GM21825 (cell line): ENCODE measurements at regions not wholly inside any gene's neighbourhood (a gene's known extent, or its start where the extent isn't known, plus 50 kb on each side); places are given as distances from the start of the nearest gene placed in this dataset.
"Not testable (repeated sequence)": the region's sequence is repeated elsewhere in the genome, so short reads cannot be mapped to it uniquely, and the experiment has no call there.

Experiments used
- ATAC-seq: cut with Tn5 transposase; IDR thresholded peaks from one replicate; pipeline ENCODE4 v1.9.1; 2021; ENCODE audit warnings: mild to moderate bottlenecking, moderate library complexity; ENCODE audit not compliant: unreplicated experiment

DNA sequence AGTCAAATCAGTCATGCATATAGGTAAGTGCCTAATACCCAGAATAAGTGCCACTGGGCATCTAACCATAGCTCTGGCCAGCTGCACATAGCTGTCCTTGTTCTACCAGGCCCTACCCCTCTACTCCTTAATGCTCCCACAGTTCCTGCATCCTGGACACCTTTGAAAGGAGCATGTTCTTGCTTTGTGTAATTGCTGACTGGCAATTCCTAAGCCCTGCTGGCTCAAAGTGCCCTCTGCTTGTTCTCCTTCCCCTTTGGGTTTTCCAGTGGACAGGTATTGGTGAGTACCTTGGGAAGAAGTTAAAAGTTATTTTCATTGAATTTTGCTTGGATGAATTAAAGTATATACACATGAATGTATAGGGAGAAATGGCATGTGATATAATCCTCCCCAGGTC is 516.4 kb downstream of the ETNK1 start:
- no peak for ATAC-seq

- ATAC-seq = not testable (repeated sequence)
These were observed 521.1 kb downstream of the ETNK1 start for GRCh38 chr12:23146070-23146469.

DNA sequence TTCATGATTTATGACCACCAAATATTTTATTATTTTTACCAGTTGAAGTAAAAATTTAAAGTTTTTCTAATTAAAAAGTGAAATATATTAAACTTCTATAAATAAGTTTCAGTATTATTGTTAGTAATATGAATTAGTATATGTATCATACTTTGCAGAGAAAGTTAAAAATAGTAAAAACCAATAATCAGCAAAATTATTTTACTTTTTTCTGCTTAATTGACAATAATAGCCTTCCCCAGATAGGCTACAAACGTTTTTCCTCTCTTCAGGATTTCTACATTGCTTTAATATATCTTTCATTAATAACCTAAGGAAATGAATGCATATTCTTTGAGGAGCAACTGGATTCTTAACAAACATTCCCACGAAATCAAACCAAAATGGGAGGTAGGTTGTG is 543.5 kb downstream of the ETNK1 start:
- ATAC-seq = no peak

DNA sequence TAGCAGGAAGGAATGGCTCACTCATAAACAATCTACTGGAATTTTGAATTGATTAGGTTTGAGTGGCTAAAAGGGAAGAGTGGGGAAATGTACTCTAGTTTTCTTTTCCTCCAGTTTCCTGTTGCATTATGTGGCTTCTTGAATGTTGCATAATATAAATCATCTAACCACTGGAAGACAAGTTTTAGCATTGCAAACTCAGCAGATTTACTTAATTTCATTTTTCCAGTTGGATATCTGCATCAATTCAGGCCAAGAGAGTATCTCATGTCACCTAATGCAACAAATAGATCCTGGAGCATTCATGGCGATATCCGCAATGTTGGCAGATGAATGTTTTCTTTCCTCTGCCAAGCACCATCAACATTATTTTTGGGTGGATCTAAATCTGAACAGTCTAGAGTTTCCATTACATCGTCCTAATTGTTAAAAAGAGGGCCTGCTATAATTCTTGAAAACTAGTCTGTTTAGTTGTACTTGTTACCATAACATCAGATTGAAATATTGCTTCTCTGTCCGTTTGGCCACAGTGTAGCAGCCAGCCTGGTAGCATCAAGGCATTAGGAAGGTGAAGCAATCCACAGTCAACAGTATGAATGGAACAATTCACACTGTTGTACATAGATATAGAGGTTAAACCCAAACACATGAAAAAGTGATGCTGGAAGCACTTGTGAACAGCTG is 544.2 kb downstream of the ETNK1 start:
- ATAC-seq = no peak

DNA sequence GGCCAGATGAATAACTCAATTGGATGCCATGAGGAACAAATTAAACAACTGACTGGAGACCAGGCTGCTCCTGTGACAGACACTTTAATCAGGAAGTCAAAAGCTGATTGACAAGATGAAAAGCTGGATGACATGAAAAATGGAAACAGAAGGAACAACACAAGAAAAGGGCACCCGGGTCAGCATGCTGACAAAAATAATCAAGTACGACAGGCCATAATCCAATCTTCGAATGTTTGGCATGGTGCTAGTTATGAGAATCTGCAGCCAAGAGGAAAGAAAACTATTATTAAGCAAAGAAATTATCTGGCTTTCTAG is 544.7 kb downstream of the ETNK1 start:
- no peak for ATAC-seq

DNA sequence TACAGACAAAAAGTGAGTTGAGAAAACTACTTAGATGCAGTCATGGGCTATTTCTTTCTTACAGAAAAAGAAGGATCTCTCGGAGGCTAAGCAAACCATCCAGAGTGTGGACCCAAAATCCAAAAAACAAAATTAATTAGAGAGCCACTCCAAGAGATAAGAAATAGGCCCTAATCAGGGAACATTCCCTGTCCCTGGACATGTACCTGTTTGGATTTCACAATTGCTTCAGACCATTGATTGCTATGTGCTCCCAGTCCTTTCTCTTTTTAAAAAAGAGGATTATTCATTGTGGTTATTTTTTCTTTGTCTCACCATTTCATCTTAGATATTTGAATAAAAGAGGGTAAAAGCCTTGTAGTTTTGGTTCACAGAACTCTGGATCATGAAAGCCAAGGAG is 549.9 kb downstream of the ETNK1 start:
- ATAC-seq = no peak

DNA sequence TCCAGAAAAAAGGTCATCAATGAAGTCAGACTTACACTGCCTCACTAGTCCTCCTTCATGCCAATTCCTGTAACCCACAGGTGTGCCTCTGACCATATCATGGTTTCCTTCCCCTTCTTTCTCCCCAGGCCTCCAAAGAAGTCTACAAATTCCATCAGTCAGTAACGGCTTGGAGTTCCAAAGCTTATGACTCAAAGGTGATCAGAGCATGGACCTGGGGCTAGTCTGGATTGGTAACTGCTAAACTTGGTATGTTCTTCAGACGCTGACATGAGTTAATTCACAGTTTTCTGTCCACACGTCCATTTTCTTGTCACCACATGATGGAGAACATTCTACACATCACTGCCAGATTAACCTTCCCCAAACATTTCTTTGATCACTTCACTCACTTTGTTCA is 560.4 kb downstream of the ETNK1 start:
- ATAC-seq = no peak

GRCh38 chr12:23186950-23187349 is 562.0 kb downstream of the ETNK1 start:
- ATAC-seq = no peak

GRCh38 chr12:23193552-23193951 is 568.6 kb downstream of the ETNK1 start:
- ATAC-seq = no peak

DNA sequence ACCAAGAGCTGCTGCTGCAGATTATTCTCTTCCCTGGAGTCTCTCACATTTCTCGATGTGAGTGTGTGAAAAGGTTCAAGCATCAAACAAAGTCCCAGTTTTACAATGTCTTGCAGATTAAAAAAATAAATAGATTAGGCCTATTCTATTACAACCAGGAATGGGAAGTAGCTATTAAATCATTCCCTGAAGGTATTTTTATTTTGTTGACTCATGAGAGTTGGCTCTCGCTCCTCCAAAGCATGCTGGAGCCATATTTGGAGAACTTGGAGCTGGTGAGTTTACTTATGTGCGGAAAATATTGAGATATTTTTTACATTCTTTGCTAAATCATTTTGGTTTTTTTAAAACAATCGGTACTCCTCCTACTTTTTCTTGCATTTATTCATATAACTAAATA is 572.3 kb downstream of the ETNK1 start:
- ATAC-seq = no peak

- no peak for ATAC-seq
These were observed 577.8 kb downstream of the ETNK1 start for GRCh38 chr12:23202728-23203127.

DNA sequence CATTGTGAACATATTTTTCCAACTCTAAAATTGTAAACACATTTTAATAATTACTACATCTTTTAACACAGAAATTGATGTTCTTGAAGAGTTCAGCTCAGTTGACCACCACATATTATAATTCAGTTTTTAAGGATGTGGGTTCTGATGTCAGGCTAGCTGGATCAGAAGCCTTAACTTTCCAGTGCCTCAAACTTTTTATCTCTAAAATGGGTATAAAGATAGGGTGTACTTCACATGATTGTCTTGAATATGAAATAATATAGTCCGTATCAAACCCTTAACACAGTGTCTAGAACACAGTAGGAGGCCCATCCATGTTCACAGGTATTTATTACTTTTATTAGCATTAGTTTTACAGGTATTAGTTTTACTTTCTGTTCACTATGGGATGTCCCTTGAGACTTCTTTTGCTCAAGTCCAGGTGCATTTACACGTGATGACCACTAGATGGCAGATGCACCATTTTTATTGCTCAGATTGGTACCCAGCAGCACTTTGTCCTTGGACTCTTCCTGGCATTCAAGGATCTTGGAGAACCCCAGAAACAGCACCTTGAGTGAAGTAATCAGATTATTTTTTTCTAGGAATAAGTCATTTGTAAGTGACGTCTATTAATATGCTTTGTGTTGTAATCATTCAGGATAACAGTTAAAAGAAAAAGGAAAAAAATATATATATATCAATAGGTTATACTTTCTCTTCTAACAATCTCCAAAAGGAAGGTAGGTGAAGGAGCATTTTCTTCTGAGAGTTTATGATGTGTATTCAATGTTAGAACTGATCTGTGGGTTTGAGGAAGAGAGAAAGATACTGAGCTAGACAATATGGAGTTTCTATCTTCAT is 580.2 kb downstream of the ETNK1 start:
- ATAC-seq = peak; percentile 90

GRCh38 chr12:23209793-23210192 is 584.8 kb downstream of the ETNK1 start:
- no peak for ATAC-seq

- ATAC-seq = no peak
These were observed 585.6 kb downstream of the ETNK1 start for GRCh38 chr12:23210573-23210972.

- no peak for ATAC-seq
These were observed 586.7 kb downstream of the ETNK1 start for GRCh38 chr12:23211384-23212320.

DNA sequence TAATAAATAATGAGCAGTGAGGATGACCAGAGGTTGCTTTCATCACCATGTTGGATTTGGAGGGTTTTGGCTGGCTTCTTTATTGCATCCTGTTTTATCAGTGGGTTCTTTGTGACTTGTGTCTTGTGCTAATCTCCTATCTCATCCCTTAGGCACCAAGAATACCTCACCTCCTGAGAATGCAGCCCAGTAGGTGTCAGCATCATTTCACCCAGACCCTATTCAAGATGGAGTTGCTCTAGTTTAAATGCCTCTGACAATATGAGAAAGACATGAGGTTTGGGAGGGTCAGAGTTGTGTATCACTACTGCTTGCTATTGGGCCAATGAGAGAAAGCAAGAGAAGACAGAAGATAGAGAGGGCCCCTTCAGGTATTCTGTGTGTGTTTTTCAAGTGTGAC is 592.2 kb downstream of the ETNK1 start:
- ATAC-seq = no peak

- ATAC-seq = no peak
These were observed 592.7 kb downstream of the ETNK1 start for GRCh38 chr12:23217667-23218066.

DNA sequence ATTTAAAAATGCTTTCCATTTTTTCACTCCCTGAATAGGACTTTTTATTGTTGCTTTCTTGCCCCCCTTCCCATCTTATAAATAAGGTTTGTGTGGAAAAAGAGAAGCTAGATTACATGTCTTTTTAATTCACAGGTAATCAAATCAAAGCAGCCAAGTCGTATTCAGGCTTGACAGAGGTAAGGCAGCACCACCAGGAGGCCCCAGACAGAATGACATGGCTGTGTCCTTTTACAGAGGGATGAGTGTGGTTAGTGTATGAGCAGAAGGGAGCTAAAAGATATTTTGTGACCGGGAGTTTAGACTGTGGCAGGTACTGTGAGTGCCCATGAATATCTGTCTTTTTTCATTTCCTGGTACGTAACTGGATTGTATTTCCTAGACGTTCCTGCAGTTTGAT is 596.1 kb downstream of the ETNK1 start:
- no peak for ATAC-seq

DNA sequence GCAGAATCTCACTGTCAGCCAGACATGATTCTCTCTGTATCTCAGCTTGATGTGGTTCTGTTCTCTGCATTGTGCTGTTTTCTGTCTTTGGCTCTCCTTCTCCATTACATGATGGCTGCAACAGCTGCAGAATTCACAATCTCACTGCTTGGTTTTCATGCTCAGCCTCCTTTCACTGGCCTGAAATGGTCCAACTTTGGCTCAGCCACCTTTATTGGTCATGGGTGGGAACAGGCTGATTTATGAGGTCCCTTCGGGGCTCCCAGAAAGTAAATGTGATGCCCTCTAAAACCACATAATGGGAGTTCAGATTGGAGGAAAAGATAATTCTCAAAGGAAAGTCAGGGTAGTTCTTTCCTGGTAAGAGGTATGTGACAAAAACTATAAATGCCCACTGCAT is 597.0 kb downstream of the ETNK1 start:
- no peak for ATAC-seq

- no peak for ATAC-seq
These were observed 597.8 kb downstream of the ETNK1 start for GRCh38 chr12:23222801-23223200.

- ATAC-seq = no peak
These were observed 603.1 kb downstream of the ETNK1 start for GRCh38 chr12:23228101-23228500.

GRCh38 chr12:23230899-23231298 is 605.9 kb downstream of the ETNK1 start:
- ATAC-seq = no peak
